ENCODE measurements at regions not wholly inside any gene's neighbourhood (a gene's known extent, or its start where the extent isn't known, plus 50 kb on each side); places are given as distances from the start of the nearest gene placed in this dataset.

DNA sequence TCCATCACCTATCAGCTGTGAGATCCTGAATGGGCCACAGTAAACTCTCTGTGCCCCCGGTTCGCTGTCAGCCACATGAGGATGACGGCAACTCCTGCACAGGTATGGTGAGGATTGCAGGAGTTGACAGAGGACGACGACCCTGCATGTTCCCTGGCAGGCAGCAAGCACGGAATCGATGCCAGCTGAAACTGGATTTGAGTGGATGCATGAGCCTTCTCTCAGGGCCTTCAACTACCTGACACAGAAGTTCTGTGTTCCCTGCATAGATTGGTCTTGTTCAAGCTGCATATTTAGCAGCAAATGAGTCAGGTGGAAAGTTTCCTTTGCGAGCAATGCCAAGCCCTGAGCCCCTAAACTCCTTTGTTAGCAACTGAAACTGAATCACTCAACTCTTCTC is 69.6 kb upstream of the PTCH1 start:
- Histone ChIP-seq H3K27me3 (ENCODE audit: low read depth) (no peaks in the 10 kb centered on the region), H3K4me3 (no peak overlapping the region), H3K9me3 (no peaks in the 10 kb centered on the region), H3K4me1 (no peaks in the 10 kb centered on the region), H3K36me3 (no peaks in the 10 kb centered on the region), H3K27ac (no peak overlapping the region)
- ATAC-seq (no peak), DNase-seq (no peak)
- intact Hi-C loops (cut with DNase I), result no loop called here
- TF ChIP-seq, protein P1, sequence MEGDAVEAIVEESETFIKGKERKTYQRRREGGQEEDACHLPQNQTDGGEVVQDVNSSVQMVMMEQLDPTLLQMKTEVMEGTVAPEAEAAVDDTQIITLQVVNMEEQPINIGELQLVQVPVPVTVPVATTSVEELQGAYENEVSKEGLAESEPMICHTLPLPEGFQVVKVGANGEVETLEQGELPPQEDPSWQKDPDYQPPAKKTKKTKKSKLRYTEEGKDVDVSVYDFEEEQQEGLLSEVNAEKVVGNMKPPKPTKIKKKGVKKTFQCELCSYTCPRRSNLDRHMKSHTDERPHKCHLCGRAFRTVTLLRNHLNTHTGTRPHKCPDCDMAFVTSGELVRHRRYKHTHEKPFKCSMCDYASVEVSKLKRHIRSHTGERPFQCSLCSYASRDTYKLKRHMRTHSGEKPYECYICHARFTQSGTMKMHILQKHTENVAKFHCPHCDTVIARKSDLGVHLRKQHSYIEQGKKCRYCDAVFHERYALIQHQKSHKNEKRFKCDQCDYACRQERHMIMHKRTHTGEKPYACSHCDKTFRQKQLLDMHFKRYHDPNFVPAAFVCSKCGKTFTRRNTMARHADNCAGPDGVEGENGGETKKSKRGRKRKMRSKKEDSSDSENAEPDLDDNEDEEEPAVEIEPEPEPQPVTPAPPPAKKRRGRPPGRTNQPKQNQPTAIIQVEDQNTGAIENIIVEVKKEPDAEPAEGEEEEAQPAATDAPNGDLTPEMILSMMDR (IDR thresholded peaks at IDR 0.05), result no peak

DNA sequence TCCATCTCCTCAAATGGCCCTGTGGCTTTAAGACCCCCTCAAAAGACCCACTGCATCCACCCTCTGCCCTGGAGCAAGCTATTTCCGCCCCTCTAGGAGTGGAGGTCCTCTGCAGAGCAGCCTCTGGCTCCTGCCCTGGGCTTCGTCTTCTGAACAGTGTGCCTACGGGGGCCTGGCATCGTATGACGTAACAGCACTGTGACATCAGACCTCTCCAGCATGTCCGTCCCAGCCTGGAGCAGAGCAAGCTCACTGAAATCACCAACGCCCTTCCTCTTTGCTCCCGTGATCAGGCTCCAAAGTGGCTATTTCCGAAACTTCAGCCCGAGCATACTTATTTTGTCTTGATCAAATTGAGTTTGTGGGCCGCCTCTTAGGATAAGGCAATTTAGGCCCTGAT is 69.1 kb upstream of the PTCH1 start:
- TF ChIP-seq, protein P1 (IDR thresholded peaks at IDR 0.05), result no peak
- DNase-seq (no peak), ATAC-seq (no peak)
- H3K4me1 ChIP-seq, result no peaks in the 10 kb centered on the region
- no peaks in the 10 kb centered on the region for H3K27me3 ChIP-seq (ENCODE audit: low read depth)
- H3K36me3 ChIP-seq, result no peaks in the 10 kb centered on the region
- no peaks in the 10 kb centered on the region for H3K9me3 ChIP-seq
- no peak overlapping the region for H3K27ac ChIP-seq
- intact Hi-C loops (cut with DNase I), result no loop called here
- H3K4me3 ChIP-seq, result no peak overlapping the region

DNA sequence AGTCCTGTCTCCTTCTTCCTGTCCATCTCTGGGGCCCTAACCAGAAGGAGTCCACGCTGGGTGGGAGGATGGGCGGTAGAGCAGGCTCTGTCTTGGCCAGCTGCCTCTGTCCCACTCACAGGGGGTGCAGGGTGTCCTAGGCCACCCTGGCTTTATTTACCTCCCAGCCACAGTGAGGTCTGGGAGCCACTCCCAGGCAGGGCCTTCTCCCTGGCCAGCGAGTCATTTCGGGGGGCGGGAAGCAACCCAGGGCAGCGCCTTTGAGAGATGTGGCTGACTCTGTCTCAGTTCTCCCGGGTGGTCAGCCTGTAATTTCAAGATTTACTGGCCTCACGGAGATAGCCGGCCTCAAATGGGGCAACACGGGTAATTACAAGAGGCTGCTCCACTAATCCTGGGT is 67.4 kb upstream of the PTCH1 start:
- TF ChIP-seq, protein P1 (IDR thresholded peaks at IDR 0.05), result no peak
- no peaks in the 10 kb centered on the region for H3K27me3 ChIP-seq (ENCODE audit: low read depth)
- DNase-seq (no peak), ATAC-seq (no peak)
- H3K27ac ChIP-seq, result no peak overlapping the region
- no peaks in the 10 kb centered on the region for H3K4me1 ChIP-seq
- intact Hi-C loops (cut with DNase I), result no loop called here
- no peaks in the 10 kb centered on the region for H3K9me3 ChIP-seq
- H3K4me3 ChIP-seq, result no peak overlapping the region
- H3K36me3 ChIP-seq, result no peaks in the 10 kb centered on the region

DNA sequence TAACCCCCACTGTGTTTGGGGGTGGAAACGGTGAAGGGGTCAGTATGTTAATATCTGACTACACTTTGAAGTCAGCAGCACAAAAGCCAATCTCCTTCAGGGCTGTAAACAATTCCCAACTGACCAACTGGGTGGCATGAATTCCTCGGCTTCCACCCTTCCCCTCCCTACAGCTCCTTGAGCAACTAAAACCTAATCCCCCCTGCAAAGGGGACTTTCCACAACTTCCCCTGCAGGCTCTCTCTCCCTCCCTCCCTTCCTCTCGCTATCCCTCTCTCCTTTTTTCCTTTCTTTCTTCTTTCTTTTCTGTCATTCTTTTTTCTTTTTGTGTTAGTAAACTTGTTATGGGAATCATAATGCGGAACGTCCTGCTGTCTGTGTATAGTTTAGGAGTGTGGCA is 65.1 kb upstream of the PTCH1 start:
- Histone ChIP-seq H3K27ac (no peak overlapping the region), H3K36me3 (no peaks in the 10 kb centered on the region), H3K4me1 (no peaks in the 10 kb centered on the region), H3K9me3 (no peaks in the 10 kb centered on the region), H3K27me3 (ENCODE audit: low read depth) (no peaks in the 10 kb centered on the region), H3K4me3 (no peak overlapping the region)
- no peak for ATAC-seq
- TF ChIP-seq, protein P1 (IDR thresholded peaks at IDR 0.05), result no peak
- no peak for DNase-seq
- intact Hi-C loops (cut with DNase I), result no loop called here

DNA sequence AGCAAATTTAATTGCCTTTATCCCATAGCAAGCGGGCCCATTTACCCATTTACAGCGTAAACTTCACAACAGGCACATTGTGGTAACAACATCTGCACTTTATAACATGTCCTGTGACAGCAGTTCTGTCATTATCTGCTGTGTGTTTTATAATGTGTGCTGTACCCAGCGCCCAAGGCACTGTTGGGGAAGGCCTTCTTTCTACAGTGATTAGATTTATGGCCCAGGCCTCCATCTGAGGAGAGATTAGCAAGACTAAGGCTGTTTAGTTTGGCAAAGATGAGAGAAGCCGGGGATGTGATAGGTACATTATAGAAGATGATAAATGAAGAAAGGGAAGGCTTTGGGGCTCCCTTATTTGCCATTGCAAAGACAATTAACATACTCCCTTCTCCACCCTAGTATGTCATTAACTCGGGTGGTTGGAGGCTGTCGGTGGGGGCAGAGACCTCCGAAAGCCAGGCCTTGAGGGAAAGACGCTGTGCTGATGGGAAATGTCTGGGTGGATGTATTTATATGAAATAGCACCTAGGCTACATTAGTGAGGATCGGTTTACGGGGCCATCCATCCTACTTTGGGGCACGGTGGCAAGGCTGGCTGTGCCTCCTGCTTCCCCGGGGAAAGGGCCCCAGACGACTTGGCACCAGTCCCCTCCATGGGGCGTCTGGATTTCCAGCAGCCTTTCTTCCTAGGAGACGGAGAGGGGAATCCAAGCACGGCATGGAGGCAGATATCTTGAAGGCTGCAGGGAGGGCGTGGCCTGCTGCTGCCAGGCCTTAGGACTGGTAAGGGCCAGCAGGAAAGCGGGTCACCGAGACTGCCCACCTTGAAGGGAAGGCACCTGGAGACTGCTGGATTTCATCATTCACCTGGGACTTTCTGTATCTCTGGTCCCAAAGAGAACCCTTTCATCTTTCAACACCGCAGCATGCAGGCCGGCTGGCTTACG is 64.3 kb upstream of the PTCH1 start:
- intact Hi-C loops (cut with DNase I), result no loop called here
- TF ChIP-seq, protein P1 (IDR thresholded peaks at IDR 0.05), result no peak
- DNase-seq (no peak), ATAC-seq (no peak)
- Histone ChIP-seq H3K27ac (no peak overlapping the region), H3K9me3 (no peaks in the 10 kb centered on the region), H3K27me3 (ENCODE audit: low read depth) (no peaks in the 10 kb centered on the region), H3K36me3 (no peaks in the 10 kb centered on the region), H3K4me3 (no peak overlapping the region), H3K4me1 (no peaks in the 10 kb centered on the region)

Data from lower lobe of right lung (tissue), 2 donors.